ENCODE measurements at regions not wholly inside any gene's neighbourhood (a gene's known extent, or its start where the extent isn't known, plus 50 kb on each side); places are given as distances from the start of the nearest gene placed in this dataset.

- no peak for TF ChIP-seq CTCF (conservative IDR thresholded peaks at IDR 0.05)
- no peak for TF ChIP-seq EZH2 (IDR thresholded peaks at IDR 0.05; ENCODE audit: low read depth)
These were observed 97.9 kb downstream of the FOXF2 start for GRCh38 chr6:1487239-1487638.

Measured in PC-9 (cell line).